Activated CD4-positive, alpha-beta T cell treated with anti-CD3 and anti-CD28 coated beads, Interleukin-2, amount 50 U/mL, for 48 hours (primary cell): ENCODE measurements at regions not wholly inside any gene's neighbourhood (a gene's known extent, or its start where the extent isn't known, plus 50 kb on each side); places are given as distances from the start of the nearest gene placed in this dataset.

Experiments
- DNase-seq, 2 experiments: peaks; one replicate each; pipeline ENCODE4 v3.0.0-alpha.2; 2020

DNA sequence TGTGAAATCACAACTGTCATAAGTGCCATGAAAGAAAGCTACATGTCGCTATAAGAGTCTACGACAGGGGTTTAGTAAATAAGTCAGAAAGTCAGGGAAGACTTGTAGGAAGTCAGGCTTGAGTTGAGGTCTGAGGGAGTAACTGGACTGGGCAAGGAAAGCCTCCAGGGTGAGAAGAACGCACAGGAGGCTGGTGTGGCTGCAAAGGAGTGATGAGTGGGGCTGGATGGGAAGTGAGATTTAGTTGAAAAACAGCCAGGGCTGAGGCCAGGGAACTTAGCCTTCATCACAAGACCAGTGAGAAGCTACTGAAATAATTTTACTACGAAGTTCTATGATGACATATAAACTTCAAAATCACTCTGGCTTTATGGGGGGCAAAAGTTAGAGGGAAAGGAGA lies 763.7 kb upstream of the PHF14 start:
- no peak for DNase-seq

DNA sequence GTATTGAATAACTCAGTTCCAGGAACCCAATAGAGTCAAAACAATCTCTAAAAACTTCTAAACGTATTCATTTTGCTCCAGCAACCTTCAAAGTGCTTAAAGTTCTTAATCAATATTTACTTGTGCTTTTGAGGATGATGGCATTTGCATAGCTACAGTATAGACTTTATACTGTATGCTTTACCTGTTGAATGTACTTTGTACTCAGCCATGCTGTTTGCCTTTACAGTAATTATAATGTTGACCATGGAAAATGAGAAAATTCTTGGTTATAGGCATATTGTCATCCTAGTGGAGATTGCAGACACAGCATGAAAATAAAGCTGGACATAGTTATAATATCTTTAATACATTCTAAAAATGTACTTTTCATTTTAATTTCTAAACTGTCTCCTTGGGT lies 762.7 kb upstream of the PHF14 start:
- no peak for DNase-seq

DNA sequence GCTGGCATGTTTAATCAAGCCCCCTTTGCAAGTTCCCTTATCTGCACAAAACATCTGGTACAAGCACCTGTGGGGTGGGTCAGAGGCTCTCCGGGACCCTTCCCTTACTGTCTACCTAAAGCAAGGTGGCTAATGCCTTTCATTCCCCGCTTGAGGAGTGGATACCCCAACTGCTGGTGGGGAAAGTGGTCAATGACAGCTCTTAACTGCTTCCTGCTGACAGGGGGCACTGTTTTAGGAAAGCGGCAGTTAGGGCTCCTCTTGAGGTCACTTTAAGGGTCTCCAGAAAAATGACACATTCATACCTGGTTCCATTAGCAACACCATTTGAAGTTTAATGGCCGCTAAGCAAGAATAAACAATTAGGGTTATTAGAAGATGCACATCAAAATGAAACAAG lies 761.8 kb upstream of the PHF14 start:
- DNase-seq: no peak

DNA sequence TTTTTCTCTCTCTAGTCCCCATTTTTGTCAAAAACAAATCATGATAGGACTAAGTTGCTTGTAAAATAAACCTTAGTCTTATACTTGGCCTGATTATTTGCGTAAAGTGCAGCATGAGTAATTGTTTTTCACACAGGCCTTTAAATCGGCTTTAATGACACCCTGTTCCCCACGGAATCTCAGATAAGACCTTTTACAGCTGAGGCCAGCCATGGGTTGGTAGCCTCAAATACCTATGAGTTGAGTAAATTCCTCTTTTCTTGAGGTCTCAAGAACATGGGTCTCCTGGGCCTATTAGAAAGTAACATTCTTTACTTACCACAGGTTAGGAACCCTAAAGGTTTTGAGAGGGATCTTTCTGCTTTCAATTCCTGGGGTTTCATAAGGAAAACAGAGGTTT lies 761.0 kb upstream of the PHF14 start:
- no peak for DNase-seq

DNA sequence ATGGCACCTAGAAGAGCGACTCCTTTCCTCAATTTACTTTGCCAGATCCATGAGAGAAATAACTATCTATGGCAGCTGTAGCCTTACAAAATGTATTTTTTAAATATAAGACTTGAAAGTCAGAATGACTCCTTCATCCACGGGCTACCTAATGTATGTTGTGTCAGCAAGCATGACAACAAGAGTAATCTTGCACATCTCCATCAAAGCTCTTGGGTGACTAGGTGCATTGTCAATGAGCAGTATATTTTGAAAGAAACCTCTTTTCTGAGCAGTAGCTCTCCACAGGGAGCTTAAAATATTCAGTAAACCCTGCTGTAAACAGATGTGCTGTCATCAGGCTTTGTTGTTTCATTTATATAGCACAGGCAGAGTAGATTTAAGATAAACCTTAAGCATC lies 757.2 kb upstream of the PHF14 start:
- no peak for DNase-seq

DNA sequence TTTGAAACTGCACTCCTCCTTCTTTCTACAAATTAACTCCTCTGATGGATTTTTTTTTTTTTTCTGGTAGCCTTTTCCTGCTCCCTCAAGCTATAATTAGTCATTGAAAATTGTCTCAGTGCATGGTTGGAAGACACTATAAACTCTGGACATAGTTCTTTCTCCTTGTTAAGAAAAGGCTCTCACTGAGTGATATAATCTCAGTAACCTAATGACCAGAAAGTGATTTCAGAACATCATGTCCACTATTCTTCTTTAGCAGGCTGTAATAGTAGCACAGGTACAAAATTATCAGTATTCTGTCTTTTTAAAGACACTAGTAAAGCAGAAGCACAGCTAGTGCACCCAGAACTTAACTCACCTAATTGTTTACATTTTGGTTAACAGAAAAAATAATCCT lies 752.6 kb upstream of the PHF14 start:
- DNase-seq: no peak

DNA sequence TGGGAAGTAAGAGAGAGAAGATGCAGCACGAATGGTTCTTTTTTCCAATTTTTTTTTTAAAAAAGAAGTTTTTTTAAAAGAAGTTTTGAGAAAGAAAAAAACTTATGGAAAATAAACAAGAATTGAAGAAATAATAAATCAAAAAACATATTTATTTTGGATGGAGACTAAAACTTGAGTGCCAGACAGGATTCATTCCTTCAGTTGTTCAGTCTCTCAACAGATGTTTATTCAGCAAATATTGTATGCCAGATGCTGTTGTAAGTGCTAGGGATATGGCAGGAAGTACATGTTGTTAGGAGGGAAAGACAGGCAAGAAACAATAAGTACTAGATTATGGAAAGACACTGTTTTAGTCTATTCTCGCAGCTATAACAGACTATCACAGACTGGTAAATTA lies 750.7 kb upstream of the PHF14 start:
- no peak for DNase-seq

DNA sequence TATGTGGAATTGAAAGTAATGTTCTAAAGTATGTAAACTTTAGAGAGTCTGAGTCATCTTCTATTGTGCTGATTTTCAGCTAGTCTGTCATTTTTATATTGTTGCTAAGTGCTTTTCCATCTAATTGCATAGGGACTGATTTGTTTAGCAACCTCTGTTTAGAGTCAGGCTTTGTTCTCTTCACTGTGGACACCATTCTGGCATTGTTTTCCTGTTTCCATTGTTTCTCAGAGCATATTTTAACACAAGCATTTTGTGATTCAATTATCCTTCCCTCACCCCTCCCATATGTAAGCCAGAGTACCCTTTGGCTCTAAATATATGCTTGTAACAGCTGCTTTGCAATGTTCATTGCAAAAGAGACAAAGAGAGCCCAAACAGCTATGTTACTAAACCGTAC lies 748.4 kb upstream of the PHF14 start:
- DNase-seq: no peak

DNA sequence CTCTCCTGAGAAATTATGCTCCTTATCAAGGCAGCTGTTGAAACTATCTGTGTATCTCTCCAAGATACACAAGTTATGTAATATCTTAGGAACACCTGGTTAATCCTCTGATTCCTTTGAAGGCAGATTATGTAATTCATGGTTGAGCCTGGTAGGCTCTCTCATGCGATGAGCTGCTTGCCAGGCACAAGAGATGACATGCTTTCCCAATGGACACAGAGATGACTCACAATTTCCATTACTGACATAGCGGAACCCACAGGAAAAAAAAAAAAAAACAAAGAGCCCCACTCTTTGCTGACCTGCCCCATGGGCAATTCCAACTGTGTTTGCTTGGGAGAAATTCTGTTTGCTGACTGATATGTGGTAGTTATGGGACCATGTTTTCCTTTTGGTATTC lies 736.4 kb upstream of the PHF14 start:
- DNase-seq: no peak

DNA sequence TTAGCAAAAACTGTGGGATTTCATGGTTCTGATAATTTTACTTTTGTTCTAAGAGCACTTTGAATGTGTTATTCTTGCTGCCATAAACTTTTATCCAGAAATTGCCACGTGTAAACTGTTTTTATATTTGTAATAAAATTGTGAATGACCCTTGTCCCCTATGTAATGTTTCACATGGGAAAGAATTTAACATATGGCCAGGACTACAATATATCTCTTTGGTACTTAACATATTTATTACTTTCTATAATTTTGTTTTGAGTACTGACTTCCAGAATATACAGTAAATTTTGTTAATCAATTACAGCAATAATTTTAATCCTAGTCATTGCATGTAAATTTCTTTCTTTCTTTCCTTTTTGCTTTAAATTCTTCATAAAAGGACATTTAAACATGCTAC lies 735.0 kb upstream of the PHF14 start:
- no peak for DNase-seq

DNA sequence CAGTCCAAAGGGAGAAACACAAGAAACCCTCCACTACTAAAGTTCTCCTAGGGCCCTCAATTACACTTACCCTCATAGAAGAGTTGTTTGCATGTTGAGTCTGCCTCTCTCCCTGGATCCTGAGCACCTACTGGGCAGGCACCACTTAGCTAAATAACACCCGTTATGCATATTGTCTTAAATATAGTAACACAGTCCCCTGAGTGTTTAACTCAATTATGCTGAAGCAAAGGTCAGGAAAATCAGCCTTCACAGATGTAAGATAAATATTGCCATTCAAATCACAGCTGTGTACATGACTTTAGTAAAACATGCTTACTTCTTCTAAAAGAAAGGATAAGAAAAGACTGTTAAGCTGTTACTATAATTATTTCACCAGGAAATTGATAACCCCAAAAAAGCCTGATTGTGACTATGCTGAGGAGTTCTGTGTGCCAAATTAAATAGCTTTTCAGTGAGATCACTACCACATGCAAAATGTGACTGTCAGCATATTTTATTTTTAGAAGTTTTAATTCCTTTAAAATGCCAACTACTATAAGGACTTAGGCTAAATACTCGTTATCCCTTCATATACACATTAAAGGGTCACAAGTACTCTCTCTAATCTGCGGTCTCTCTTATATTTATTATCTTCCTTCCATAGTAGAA lies 733.9 kb upstream of the PHF14 start:
- DNase-seq: no peak

DNA sequence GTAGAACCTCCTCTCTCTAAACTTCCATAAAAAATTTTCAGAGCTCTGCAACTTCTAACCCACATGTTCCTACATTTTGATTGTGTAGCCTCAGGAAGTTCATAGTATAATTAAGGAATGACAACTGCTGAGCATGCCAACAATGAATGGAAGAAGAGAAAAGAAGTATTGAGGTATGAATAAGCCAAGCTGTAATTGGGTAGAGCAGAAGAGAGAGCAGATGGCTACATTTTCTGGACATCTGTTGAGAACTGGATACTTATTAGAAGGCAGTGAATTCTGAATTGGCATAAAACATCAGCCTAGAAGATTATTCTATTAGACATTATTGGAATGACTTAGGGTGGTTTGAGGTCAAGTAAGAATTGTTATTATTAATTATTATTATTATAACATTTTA lies 728.3 kb upstream of the PHF14 start:
- no peak for DNase-seq

DNA sequence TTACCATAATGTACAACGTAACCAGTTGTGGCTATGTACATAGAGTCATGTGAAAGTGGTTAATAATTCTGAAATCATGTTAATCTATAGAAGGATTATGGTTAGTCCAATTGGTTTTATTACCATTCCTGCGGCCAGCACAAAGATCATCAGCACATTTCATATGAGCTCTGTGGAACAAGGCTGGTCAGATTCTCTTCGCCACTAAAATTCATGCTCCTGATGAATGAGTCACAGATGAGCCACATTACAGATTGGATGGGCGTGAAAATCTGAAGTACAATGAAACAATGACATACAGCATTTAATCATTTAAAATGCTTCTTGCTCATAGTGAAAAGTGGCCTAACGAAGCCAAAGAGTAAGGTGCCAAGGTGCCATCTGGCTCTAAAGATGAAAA lies 716.2 kb upstream of the PHF14 start:
- no peak for DNase-seq

DNA sequence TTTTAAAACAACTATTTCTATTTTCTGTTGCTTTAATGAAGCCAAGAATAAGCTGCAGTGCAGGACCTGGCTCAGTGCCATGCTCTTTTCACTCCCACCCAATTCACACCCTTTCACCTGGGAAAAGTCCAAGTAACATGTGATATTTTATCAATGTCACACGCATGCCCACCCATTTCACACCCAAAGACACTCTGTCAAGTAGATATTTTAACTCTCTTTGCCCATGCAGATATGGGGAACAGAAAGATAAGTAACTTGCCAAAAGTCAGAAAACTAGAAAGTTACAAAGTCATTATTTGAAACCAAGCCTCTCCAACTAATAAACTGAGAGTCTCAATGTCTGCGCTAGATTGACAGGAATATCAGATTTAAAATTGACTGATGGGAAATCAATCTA lies 706.7 kb upstream of the PHF14 start:
- DNase-seq: no peak

DNA sequence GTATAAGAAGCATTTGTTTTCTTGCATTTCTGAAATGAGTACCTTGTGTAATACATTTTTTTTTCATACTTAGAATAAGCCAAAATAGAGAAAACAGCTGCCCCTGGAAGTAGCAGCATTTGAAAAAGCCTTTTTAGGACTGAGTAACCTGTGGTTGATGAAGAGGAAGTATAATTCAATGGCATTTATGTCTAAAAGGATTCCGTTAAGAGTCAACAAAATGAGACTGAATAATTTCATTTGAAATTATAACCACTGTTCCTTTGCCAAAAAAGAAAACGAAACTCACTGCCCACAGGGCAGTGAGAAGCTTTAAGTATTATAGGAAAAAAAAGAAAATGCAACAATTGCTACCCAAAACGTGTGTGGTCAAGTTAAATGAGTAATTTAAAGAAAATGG lies 705.6 kb upstream of the PHF14 start:
- DNase-seq: no peak

DNA sequence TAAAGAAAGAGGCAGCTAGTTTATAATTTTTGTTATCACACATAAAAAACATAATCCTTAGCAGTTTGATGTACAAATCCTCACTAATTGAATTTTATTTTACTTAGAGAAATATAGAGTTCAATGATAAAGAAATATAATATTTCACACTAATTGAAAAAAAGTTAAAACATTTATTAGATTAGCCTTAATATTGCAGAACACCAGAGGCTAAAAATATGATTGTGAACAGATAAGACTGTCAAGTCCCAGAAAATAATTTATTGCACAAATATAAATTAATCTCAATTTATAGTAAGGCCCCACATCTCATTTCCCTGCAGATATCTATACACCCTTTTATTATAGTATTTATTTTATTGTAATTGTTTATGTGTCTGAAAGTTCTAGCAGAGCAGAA lies 690.8 kb upstream of the PHF14 start:
- DNase-seq: no peak

DNA sequence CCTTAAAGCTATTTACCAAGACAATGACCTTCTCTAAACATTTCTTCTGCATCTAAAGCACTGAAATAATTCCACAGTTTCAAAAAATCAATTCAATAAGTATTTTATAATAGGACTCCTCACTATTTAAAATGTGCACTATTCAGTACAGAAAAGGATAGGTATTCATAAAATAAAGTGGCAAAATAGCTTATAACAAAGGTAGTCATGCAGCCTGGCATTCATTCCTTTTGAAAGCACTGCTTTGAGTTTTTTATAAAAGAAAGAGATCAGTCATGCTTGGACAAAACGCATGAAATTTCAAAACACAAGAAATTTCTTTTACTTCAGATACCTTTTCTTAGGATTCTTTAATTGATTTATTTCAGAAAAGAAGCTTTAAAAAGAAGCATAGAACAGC lies 689.7 kb upstream of the PHF14 start:
- DNase-seq: no peak

DNA sequence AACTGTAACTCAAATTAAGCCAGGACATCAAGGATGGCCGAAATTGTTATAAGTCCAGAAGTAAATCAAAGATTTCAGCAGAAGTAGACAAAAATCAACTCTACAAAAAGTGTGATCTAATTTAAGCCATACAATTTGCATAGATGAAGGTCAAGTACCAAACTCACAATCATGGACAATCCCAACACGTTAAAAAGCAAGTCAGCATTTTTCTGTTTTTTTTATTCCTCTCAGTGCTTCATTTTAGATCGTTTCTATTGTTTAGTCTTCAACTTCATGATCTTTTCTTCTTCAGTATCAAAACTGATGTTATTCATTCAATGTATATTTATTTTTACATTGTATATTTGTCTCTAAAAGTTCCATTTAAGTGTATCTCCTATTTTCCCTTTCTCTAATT lies 674.3 kb upstream of the PHF14 start:
- no peak for DNase-seq

DNA sequence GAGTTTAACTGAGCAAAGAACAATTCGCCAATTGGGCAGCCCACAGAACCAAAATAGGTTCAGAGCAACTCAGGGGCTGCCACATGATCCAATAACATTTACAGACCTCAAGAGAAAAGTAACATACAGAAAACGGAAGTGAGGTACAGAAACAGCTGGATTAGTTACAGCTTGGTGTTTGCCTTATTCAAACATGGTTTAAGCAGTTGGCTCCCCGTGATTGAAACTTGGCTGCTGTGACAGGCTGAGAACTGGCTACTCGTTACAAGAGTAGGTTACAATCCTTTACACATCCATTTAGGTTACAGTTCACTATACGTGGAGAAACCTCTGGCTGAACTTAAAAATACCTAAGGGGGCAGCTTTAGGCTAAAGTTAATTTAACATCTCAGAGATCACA lies 673.1 kb upstream of the PHF14 start:
- no peak for DNase-seq

DNA sequence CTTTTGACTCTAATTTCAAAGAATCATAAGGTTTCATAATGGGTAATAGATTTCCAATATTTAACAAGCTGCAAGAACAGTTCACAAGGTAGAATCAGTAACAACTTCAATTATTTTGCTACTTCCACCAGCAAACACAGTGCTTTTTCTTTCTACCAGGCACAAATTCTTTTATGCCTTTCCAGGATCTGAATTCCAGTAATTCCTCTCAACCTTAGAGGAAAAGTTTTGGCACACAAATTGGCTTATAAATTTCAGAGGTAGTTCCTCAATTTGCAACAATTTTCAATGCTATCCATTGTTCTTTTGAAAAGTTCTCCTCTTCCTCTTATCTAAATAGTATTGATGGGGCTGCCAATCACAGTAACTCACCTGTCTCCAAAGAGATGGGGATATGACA lies 665.4 kb upstream of the PHF14 start:
- DNase-seq: no peak

DNA sequence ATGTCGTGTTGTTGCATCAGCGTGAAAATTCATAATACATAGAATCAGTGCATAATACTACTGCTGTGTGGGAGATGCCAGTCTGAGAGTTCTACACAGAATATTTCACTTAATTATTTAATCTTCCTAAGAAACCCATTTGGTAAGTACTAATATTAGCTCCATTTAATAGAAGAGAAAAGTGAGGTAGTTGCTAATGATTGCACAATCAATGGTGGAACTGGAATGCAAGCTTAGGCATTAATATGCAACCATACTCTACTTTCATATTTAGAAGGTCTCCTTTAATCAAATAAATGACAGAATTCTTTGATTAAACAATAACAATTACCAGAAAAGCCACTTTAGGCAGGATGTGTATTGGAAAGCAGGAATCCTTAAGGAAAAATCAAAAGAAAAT lies 660.7 kb upstream of the PHF14 start:
- DNase-seq: no peak

DNA sequence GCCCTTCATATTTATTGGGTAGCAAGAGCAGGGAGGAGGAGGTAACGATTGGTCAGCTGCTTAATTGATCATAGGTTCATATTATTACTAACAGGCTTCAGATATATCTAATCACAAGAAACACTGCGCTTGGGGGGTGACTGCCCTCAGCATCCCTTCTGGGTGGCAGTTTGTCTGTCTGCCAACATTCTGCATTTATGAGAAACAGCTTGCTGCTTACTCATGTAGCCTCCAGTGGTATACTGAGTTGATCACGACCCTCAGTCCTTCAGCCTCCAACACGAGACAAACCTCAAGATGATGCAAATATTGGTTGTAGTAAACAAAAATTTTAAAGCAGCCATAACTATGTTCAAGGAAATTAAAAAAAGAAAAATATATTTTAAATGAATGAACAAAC lies 657.8 kb upstream of the PHF14 start:
- DNase-seq: no peak

DNA sequence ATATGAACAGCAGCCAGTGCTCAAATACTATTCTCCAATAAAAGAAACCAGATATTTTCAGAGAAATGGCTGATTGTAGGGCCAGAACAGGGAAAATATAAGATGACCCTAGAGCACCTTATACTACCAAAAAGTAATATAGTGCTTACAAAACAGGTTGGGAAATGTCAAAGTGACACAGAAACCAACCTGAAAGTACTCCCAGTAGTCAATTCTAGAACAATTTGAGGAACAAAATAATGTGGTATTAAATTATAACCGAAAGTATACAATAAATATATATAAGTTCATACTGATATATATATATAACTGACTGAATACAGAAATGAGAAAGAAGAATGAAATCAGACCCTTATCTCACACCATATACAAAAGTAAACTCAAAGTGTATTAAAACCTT lies 657.2 kb upstream of the PHF14 start:
- no peak for DNase-seq

DNA sequence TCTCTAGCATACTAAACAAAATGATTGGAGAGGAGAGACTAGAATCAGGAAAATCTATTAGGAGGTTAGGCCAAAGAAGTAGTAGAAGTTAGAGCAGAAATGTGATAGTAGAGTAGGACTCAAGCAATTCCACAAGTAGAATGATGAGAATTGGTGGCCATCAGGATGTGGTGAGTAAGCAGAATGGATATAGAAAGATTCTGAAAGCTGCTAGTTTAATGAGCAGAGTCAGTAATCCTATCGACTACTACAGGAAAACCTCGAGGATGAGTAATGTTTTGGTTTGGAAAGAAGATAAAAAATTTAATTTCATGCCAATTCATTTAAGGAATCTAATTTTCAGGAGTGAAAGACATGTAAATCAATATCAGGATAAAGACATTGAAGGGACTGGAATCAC lies 648.3 kb upstream of the PHF14 start:
- DNase-seq: no peak

DNA sequence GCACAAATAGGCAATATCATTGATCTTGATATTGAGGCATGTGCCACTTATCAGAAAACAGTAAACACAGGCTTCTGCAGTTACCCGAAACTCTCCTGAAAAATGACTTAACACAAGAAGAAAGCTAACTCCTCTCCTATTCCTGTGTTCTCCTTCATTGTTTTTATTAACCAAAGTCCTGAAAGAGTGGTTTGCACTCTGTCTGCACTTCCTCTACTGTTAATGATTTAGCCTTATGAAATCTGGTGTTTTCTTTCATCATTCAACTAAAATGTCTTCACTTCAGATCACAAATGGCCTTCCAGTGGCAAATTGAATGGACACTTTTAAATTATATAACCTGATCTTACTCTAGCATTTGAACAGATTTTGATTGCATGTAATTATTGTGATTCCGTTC lies 630.6 kb upstream of the PHF14 start:
- DNase-seq: no peak

DNA sequence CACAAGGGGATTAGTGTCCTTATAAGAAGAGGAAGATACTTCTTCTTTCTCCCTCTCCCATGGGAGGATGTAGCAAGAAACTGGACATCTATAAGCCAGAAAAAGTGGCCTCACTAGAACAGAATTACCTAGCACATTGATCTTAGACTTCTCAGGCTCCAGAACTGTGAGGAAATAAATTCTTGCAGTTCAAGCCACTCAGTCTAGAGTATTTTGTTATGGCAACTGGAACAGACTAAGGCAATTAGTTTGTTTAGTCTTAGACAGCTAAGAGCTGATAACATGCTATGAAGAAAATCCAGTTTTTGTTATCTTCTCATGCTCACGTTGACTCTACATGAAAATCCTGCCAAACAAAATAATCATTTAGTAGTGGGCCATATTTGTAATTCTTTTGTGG lies 627.6 kb upstream of the PHF14 start:
- DNase-seq: no peak
